Endothelial cell of umbilical vein (primary cell): ENCODE measurements at regions not wholly inside any gene's neighbourhood (a gene's known extent, or its start where the extent isn't known, plus 50 kb on each side); places are given as distances from the start of the nearest gene placed in this dataset.

Experiments
- BruUV-seq: library from RNA; stranded (reverse); fragments of 400-500 nt; replicated peaks from 2 replicates; lab custom pipeline; 2021; lab: Mats Ljungman, UMichigan
- CTCF ChIA-PET: fragments of 300-600, 350-600 bp; sonication (Branson Sonifier 250); formaldehyde crosslinking; loops from one replicate; lab custom pipeline; 2021; ENCODE audit warnings: antibody characterized with exemption, inconsistent platforms; lab: Charles Lee
- POLR2A ChIA-PET: fragments of 300-600, 350-600 bp; sonication (Branson Sonifier 250); formaldehyde crosslinking; loops from one replicate; lab custom pipeline; 2021; ENCODE audit warnings: antibody characterized with exemption, inconsistent platforms; lab: Charles Lee
- DNase-seq: peaks from one replicate; pipeline ENCODE4 v3.0.0-alpha.2; 2011; ENCODE audit warnings: low read depth, low spot score
- FAIRE-seq: peaks from 2 replicates; lab custom pipeline; 2011; peaks lifted over from hg19 to GRCh38; lab: Jason Lieb, UNC
- H2AFZ ChIP-seq: 2 replicates; pipeline ENCODE4 v1.6.0; 2012; ENCODE audit warnings: low read depth, low read length, control low read depth, inconsistent platforms
- H3K27ac ChIP-seq: 2 replicates; pipeline ENCODE4 v1.5.1; 2011; ENCODE audit warnings: low read depth, mild to moderate bottlenecking, control low read depth, low read length, moderate library complexity; ENCODE audit not compliant: insufficient read depth
- H3K27me3 ChIP-seq, 2 experiments: 2 replicates each; pipeline versions ENCODE4 v1.6.0 to v1.6.1; 2011; ENCODE audit warnings: low read length in 2 of 2, mixed read lengths in 1 of 2; ENCODE audit not compliant: control insufficient read depth in 2 of 2, insufficient read depth in 2 of 2
- H3K36me3 ChIP-seq, 2 experiments: 2 replicates in 1 of 2; 3 replicates in 1 of 2; pipeline ENCODE4 v1.5.1; 2011; ENCODE audit warnings: low read length in 2 of 2, mild to moderate bottlenecking in 1 of 2, moderate library complexity in 1 of 2; ENCODE audit not compliant: control insufficient read depth in 2 of 2, insufficient read depth in 2 of 2; ENCODE audit errors: extremely low read depth in 1 of 2
- H3K4me1 ChIP-seq: 3 replicates; pipeline ENCODE4 v1.5.1; 2011; ENCODE audit warnings: mild to moderate bottlenecking, low read length; ENCODE audit not compliant: control insufficient read depth, insufficient read depth; ENCODE audit errors: extremely low read depth
- H3K4me2 ChIP-seq: 2 replicates; pipeline ENCODE4 v1.6.1; 2011; ENCODE audit warnings: low read length, control low read depth, mixed read lengths; ENCODE audit not compliant: insufficient read depth
- H3K4me3 ChIP-seq, 3 experiments: fragments of 200-600 bp in 1 of 3; sonication (generic), shearing (Covaris generic) in 1 of 3; replicated peaks in 1 of 3; 2 replicates each; pipeline ENCODE4 v1.5.1; 2011 to 2016; ENCODE audit warnings: control low read depth in 3 of 3, low read length in 3 of 3, mild to moderate bottlenecking in 2 of 3, inconsistent platforms in 1 of 3, low read depth in 1 of 3, moderate library complexity in 1 of 3; ENCODE audit not compliant: insufficient read depth in 1 of 3
- H3K79me2 ChIP-seq: 2 replicates; pipeline ENCODE4 v1.6.0; 2012; ENCODE audit warnings: low read length, inconsistent platforms; ENCODE audit not compliant: control insufficient read depth, insufficient read depth
- H3K9ac ChIP-seq: replicated peaks from 2 replicates; pipeline ENCODE3; 2011; ENCODE audit warnings: low read length, control low read depth; ENCODE audit not compliant: insufficient read depth; ENCODE audit errors: extremely low read depth
- H3K9me1 ChIP-seq: replicated peaks from 3 replicates; pipeline ENCODE4 v1.6.0; 2011; ENCODE audit warnings: mild to moderate bottlenecking, low read length; ENCODE audit not compliant: control insufficient read depth, insufficient read depth; ENCODE audit errors: extremely low read depth
- H3K9me3 ChIP-seq: replicated peaks from 2 replicates; pipeline ENCODE4 v1.5.1; 2012; ENCODE audit warnings: low read length, inconsistent platforms; ENCODE audit not compliant: control insufficient read depth, insufficient read depth
- H4K20me1 ChIP-seq: replicated peaks from 2 replicates; pipeline ENCODE3; 2011; ENCODE audit warnings: mild to moderate bottlenecking, low read length; ENCODE audit not compliant: control insufficient read depth, insufficient read depth; ENCODE audit errors: extremely low read depth
- EZH2 ChIP-seq: IDR thresholded peaks from 2 replicates; pipeline ENCODE4 v1.6.1; 2012; ENCODE audit warnings: borderline replicate concordance, low read depth, mild to moderate bottlenecking, moderate library complexity, low read length, inconsistent platforms; ENCODE audit not compliant: severe bottlenecking
- FOS ChIP-seq: IDR thresholded peaks from 2 replicates; pipeline ENCODE4 v1.6.1; 2011; ENCODE audit warnings: mild to moderate bottlenecking, low read length, moderate library complexity, borderline replicate concordance; ENCODE audit not compliant: insufficient read depth
- GATA2 ChIP-seq: IDR thresholded peaks from 2 replicates; pipeline ENCODE4 v1.7.0; 2011; ENCODE audit warnings: low read depth, mild to moderate bottlenecking, moderate library complexity, mixed read lengths, low read length; ENCODE audit not compliant: insufficient read length, insufficient read depth
- JUN ChIP-seq: IDR thresholded peaks from 2 replicates; pipeline ENCODE4 v1.6.1; 2011; ENCODE audit warnings: borderline replicate concordance, low read depth; ENCODE audit not compliant: insufficient read length, insufficient read depth
- MYC ChIP-seq: IDR thresholded peaks from one replicate; pipeline ENCODE4 v1.6.1; 2011; ENCODE audit warnings: mild to moderate bottlenecking, low read depth, low read length
- POLR2A ChIP-seq: IDR thresholded peaks from 2 replicates; pipeline ENCODE4 v1.6.1; 2012; ENCODE audit warnings: low read depth, mild to moderate bottlenecking, control low read depth, low read length
- POLR2AphosphoS5 ChIP-seq: IDR thresholded peaks from 2 replicates; pipeline ENCODE4 v1.6.1; 2012; ENCODE audit warnings: low read depth, mild to moderate bottlenecking, control low read depth, low read length, moderate library complexity; ENCODE audit not compliant: insufficient read depth
- dilution Hi-C: fragments of 300-500 bp; cut with MboI; formaldehyde crosslinking; loops from one replicate; pipeline ENCODE4 v1.15.0; 2019; ENCODE audit warnings: low sequenced_read_pairs; ENCODE audit not compliant: extremely low pct_ligation_motif_present
- intact Hi-C: fragments of 100-400 bp; cut with micrococcal nuclease; formaldehyde crosslinking; loops from one replicate; pipeline ENCODE4 v1.10.0; 2022
- TF ChIP-seq, protein P1 (sequence below), 2 donors: IDR thresholded peaks; 1 replicate in 1 of 2; 2 replicates in 1 of 2; pipeline ENCODE4 v1.5.1; 2011; ENCODE audit warnings: low read length in 2 of 2, mild to moderate bottlenecking in 2 of 2, moderate library complexity in 2 of 2, control low read depth in 1 of 2, inconsistent platforms in 1 of 2, low read depth in 1 of 2; ENCODE audit not compliant: insufficient read depth in 1 of 2; ENCODE audit errors: extremely low read depth in 1 of 2

DNA sequence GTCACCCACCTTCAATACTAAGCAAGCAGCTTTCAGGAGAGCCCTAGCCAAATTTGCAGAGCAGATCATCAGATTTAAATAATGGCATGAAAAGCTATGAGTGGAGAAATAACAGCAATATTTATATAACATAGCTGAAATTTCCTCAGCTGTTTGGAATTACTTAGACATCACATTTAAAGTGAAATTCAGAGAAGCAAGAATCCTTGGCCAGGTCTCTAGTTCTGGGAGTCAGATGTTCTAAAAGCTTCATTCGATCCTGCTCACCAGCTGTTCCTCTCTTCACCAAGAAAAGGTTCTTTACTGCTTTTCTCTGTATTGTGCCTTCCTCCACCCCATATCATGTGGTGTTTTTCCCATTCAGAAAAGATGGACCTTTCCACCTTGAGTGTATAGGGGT, 152.3 kb upstream of the JAG1 start:
- CTCF ChIA-PET: no interaction called here
- dilution Hi-C loops: no loop called here

DNA sequence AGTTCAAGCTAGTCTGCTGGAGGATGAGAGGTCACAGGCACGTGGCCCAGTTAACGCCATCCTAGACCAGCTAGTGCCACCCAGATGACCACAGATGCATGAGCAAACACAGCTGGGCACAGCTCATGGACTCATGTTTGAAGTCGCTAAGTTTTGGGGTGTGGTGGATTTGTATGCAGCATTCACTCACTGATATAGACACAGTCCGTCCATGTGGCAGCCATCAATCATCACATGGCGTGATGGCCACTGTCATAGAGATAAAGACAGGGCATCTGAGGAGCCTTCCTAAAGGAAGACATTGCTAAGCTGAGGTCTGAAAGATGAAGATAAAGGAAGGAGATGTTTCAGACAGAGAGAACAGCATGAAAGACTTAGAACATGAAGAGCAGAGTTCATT, 154.4 kb upstream of the JAG1 start:
- Histone ChIP-seq H3K4me3 (no peak overlapping the region), H3K27me3 (no peaks in the 10 kb centered on the region), H3K4me1 (no peaks in the 10 kb centered on the region), H3K9ac (no peak overlapping the region), H3K36me3 (no peaks in the 10 kb centered on the region), H3K4me2 (no peak overlapping the region), H3K9me1 (no peaks in the 10 kb centered on the region), H3K9me3 (no peaks in the 10 kb centered on the region), H3K27ac (no peak overlapping the region), H2AFZ (no peak overlapping the region), H4K20me1 (no peaks in the 10 kb centered on the region), H3K79me2 (no peaks in the 10 kb centered on the region)
- TF ChIP-seq, protein P1, sequence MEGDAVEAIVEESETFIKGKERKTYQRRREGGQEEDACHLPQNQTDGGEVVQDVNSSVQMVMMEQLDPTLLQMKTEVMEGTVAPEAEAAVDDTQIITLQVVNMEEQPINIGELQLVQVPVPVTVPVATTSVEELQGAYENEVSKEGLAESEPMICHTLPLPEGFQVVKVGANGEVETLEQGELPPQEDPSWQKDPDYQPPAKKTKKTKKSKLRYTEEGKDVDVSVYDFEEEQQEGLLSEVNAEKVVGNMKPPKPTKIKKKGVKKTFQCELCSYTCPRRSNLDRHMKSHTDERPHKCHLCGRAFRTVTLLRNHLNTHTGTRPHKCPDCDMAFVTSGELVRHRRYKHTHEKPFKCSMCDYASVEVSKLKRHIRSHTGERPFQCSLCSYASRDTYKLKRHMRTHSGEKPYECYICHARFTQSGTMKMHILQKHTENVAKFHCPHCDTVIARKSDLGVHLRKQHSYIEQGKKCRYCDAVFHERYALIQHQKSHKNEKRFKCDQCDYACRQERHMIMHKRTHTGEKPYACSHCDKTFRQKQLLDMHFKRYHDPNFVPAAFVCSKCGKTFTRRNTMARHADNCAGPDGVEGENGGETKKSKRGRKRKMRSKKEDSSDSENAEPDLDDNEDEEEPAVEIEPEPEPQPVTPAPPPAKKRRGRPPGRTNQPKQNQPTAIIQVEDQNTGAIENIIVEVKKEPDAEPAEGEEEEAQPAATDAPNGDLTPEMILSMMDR (IDR thresholded peaks at IDR 0.05; ENCODE audit: extremely low read depth in 1 of 2, insufficient read depth in 1 of 2, low read depth in 1 of 2, low read length in 2 of 2): no peak
- TF ChIP-seq POLR2AphosphoS5: no peak
- TF ChIP-seq POLR2A: no peak
- no peak for TF ChIP-seq MYC
- no peak for TF ChIP-seq JUN
- no peak for TF ChIP-seq EZH2
- TF ChIP-seq FOS: no peak
- FAIRE-seq (no peak), DNase-seq (no peak)
- BruUV-seq: no TSS peak
- ChIA-PET CTCF (interaction anchor here (1.4 kb wide), 1 partner anchor 29 kb away, joined by 3 read pairs; no protein-coding TSS in a partner anchor), POLR2A (no interaction called here)
- dilution Hi-C loops: no loop called here
- intact Hi-C loops: no loop called here

More for the DNA sequence above, 152.3 kb upstream of the JAG1 start:
- H3K9ac ChIP-seq: no peak overlapping the region
- H3K36me3 ChIP-seq: no peaks in the 10 kb centered on the region
- BruUV-seq: no TSS peak
- H4K20me1 ChIP-seq: no peaks in the 10 kb centered on the region
- no peak for TF ChIP-seq POLR2A
- TF ChIP-seq MYC: no peak
- no peak for TF ChIP-seq JUN
- TF ChIP-seq POLR2AphosphoS5: no peak
- TF ChIP-seq GATA2: no peak
- POLR2A ChIA-PET: no interaction called here
- H3K9me1 ChIP-seq: no peaks in the 10 kb centered on the region
- no peaks in the 10 kb centered on the region for H3K27me3 ChIP-seq
- intact Hi-C loops: no loop called here
- H3K9me3 ChIP-seq: no peaks in the 10 kb centered on the region
- no peaks in the 10 kb centered on the region for H3K79me2 ChIP-seq
- H2AFZ ChIP-seq: no peak overlapping the region
- no peak overlapping the region for H3K27ac ChIP-seq
- no peak for FAIRE-seq
- H3K4me3 ChIP-seq: no peak overlapping the region
- H3K4me1 ChIP-seq: no peaks in the 10 kb centered on the region
- no peak for DNase-seq
- H3K4me2 ChIP-seq: no peak overlapping the region
